ENCODE measurements at regions not wholly inside any gene's neighbourhood (a gene's known extent, or its start where the extent isn't known, plus 50 kb on each side); places are given as distances from the start of the nearest gene placed in this dataset.
A peak's percentile ranks its signal among the peaks of the same experiment; 100 is the strongest.

DNA sequence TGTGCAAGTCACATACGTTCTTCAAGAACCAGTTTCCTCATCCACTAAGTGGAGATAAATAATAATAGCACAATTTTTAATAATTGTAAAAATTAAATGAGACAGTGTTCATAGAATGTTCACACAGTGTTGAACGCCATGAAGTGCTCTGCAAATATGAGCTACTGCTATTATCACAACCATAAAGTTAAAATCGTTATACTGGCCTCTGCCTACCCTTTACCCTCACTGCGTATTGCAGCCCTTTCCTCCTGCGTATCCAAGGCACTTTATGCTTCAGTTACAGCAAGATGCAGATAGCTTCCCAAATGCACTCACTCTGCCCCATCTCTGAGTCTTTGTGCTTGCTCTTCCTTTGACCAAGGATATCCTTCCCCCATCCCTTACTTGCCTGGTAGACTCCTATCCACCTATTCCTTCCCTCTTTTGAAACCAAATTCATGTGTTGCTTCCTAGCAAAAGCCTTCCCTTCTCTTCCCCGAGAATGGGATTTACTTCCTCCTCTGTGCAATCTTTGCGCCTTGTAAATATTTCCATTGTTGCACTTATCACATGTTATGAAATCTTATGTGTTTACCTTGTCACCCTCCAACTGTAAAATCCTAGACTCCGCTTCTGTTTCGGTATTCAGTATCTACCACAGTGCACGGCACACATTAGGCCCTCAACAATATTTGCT is 196.9 kb downstream of the ADAMTS15 start:
- no peak for DNase-seq

DNA sequence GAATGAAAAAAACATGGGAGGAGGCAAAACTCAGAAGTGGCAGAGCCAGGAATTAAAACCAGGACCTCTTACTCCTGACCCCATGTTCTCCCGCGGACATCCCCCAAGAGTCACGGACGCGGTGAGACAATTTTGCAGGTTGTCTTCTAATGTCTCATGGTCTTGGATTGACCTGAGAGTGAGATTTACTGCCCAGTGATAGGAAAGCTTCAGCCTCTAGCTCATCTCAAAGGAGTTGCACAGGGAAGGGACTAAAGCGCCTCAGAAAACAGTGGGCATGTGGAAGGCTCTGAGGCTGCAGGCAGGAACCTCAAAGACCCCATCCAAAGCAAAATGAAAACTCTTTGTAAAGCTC is 197.4 kb downstream of the ADAMTS15 start:
- no peak for DNase-seq

DNA sequence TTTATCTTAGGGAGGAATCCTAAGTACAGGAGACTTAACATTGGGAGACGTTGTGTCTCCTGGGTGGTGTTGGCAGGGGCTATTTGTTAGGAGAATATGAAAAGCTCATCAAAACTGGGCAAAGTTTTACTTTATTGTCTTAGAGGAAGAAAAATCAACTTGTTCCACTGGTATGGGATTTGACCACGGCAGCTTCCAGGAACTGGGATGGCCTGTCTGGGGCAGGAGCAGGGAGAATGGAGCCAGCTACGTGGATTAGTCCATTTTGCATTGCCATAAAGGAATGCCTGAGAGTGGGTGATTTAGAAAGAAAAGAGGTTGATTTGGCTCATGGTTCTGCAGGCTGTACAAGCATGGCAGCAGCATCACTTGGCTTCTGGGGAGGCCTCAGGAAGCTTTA is 198.4 kb downstream of the ADAMTS15 start:
- DNase-seq = no peak

DNA sequence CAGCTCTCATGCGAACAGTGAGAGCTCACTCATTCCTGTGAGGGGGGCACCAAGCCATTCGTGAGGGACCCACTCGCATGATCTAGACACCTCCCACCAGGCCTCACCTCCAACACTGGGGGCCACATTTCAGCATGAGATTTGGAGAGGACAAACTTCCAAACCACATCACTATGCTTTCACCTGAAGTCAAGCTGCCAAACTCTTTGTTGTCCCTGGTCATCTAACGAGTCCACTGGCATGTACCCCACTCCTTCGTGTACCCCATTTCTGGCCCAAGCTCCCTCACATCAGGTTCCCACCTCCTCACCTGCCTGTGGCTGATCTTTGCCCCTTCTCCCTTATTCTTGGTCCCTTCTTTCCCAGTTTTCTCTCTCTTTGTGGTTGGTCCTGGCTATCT is 198.9 kb downstream of the ADAMTS15 start:
- DNase-seq = no peak

DNA sequence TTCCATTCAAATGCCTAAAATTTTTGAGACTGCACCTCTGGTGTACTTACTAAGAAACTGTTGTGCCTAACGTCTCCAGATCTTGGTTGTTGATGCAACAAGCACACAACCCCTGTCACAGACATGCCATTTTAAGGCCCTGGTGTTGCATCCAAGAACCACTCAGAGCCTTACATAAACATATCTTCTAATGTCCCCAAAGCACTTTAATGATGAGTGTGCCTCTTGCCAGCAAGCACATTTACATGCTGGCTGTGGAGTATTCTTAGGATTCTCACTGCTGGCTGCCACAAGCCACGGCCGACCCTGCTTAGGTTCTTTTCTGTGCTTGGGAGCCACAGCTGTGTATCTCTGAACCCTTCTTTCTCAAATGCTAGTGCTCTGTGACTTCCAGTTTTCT is 201.4 kb downstream of the ADAMTS15 start:
- no peak for DNase-seq

DNA sequence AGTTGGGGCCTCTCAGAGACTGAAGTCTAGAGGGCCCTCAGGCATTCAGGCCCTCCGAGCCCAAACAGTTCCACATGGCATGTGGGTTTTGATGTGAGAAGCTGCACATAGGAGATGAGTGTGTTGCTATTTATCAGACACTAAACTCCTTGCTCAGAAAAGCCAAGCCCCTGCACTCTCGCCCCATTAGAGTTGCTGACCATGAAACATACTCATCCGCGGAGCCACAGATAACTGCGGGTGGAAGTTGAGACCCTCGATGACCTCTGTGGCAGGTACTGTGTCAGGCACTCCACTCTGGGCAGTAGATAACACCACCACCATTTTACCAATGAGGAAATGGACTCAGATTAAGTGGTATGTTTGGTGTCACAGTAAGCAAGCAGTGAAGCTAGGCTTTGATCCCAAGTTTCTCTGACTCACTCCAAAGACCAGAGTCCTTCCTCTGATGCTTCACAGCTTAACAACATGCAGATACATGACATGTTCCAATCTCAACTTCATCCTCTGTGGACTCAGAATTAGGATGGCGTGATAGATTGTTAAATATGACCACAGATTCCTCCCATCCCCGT is 202.1 kb downstream of the ADAMTS15 start:
- no peak for DNase-seq

DNA sequence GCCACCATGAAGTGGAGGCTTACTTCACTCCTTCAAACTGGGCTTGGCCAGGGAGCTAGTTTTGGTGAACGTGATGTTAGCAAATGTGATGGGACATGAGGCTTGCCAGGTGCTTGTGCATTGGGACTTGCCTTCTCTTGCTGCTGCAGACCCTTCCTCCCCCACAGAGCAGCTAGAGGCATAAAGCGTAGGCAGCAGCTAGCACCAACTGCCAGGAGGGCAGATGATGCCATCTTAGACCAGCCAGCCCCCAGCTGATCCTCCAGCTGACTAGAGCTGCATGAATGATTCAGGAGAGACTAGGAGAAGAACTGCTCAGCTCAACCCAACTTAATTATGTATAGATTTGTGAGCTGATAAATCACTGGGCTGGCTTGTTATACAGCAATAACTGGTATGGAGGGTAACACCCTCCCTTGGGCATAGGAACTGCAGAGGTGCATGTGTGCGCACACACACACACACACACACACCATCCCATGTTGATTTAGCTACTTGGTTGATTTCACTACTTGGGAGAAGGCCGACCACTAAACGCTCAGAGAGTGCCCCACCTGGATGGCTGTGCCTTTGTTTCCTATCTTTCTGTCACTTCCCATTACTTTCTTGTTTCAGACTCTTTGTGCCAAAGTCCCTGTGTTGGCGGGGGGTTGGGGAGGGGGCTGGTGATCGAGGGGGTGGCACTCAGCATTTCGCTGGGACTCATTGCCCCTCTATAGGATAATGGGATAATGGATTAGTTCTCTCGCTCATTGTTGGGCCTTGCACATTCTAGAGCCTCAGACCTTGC is 202.8 kb downstream of the ADAMTS15 start:
- DNase-seq = no peak

DNA sequence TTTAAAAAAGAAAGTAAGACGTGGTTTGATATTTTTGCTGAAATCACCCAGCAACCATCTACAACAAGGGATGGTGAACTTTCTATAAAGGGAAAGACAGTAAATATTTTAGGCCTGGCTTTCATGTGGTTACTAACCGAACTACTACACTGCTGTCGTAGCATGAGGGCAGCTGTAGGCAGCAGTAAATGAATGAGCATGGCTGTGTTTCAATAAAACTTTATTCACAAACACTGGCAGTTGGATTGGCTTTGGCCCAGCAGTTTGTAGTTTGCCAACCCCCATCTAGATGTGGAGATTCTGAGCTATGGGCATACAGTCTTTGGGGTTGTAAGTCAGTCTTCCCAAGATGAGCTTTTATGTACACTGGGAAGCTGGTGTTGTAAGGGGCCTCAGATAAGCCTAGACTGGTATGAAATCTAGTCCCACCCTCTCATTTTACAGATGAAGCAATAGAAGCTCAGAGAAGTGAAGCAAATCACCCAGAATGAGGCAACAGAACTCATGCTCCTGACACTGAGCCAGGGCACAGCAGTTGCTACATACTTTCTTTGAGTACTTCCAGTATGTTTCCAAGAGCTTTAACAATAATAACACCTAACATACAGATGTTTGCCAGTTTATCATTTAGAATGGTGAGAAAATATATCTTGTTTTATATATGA is 204.4 kb downstream of the ADAMTS15 start:
- DNase-seq = no peak

DNA sequence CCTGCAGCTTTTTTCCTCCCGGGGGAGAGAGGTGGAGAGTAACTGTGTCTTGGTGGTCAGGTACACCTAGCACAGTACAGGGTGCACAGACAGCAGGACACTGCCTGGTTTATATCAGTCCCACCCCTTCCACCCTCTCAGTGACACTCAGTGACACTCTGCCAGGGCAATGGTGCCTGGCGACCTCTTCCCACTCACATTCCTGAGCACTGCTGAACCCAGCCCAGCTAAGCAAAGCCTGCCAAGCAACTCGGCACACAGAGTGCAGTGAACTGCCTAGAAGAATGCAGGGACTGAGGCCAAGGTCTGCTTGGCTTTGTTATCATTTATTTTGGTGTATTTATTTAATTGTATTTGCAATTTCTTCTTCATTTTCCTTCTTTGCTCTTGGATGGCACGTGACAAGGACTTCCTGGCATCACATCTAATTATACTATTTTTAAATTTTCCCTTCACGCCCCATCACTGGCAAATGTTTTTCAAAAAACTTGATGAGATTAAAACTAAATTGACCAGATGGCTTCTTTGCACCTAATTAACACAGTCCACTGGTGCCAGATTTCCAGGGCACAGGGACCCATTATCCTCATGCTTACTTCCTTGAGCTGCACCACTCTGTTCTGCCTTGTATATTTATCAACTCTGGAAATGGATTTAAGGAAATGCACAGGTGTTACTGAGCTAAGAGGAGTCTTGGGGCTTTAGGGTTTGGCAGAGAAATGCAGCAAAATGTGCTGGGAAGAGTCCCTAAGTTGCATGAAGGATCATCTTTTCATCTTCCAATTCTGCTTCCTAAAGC is 205.6 kb downstream of the ADAMTS15 start:
- no peak for DNase-seq

DNA sequence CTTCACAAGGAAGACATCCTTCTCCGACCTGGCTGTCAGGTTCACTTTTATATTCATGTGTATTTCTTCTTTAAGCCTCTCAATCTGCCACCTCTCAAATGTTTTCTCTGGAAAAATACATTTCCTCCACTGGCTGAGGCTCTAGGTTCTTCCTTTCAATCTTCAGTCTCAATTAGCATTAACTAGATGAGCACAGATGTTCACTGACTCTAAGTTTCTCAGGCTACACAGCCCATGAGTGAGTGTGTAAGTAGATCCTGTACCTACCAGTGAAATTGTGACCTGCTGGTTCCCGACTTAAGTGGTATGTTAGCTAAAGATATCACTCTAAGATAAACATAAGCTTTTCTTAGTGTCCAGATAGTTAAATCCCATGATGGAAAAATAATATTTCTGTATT is 206.9 kb downstream of the ADAMTS15 start:
- no peak for DNase-seq

DNA sequence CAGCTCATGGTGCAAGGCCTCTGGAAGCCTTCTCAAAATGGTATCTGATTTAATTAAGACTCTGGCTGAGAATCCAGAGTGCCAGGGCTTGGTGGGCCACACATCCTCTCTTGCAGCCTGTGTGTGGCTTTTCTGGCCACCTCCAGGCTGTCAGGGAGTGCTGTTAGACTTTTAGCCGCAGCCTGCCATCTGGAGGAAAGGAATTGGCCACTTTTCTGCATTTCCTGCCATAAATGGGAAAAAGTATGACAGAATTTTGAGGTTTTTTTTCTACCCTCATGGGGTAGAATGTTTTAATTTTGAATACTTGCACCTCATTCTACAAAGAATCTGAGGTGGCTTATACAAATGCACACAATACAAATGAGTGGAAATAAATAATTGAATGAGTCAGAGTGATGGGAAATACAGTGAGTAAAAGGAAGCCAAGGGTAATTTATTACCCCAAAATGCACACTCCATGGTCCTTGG is 218.4 kb downstream of the ADAMTS15 start:
- DNase-seq = no peak

DNA sequence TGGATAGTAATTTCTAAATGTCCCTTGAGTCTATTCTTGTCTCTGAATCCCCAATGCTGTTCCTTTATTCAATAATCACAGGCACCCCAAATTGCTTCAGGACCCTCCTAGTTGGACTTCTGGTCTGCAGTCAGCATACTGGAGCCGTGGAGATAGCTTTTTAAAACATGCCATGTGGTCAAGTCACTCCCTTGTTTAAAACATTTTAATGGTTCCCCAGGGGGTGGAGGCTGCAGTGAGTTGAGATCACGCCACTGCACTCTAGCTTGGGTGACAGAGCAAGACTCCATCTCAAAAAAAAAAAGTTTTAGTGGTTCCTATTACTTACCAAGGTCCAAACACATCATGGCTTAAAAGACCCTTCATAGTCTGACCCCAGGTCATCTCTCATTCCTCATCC is 220.3 kb downstream of the ADAMTS15 start:
- no peak for DNase-seq

DNA sequence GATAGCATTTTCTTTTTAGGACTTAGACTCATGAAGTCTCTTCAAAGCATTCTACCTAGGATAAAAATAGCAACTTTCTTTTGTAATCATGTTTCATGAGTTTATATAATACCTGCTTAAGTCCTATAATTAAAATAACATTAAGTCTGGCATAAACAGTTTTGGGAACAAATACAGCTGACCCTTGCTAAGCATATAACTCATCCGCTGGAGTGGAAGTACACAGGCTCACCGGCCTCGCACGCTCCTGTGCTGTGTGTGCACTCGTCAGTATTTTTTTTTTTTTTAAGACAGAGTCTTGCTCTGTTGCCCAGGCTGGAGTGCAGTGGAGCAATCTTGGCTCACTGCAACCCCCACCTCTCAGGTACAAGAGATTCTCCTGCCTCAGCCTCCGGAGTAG is 221.8 kb downstream of the ADAMTS15 start:
- no peak for DNase-seq

DNA sequence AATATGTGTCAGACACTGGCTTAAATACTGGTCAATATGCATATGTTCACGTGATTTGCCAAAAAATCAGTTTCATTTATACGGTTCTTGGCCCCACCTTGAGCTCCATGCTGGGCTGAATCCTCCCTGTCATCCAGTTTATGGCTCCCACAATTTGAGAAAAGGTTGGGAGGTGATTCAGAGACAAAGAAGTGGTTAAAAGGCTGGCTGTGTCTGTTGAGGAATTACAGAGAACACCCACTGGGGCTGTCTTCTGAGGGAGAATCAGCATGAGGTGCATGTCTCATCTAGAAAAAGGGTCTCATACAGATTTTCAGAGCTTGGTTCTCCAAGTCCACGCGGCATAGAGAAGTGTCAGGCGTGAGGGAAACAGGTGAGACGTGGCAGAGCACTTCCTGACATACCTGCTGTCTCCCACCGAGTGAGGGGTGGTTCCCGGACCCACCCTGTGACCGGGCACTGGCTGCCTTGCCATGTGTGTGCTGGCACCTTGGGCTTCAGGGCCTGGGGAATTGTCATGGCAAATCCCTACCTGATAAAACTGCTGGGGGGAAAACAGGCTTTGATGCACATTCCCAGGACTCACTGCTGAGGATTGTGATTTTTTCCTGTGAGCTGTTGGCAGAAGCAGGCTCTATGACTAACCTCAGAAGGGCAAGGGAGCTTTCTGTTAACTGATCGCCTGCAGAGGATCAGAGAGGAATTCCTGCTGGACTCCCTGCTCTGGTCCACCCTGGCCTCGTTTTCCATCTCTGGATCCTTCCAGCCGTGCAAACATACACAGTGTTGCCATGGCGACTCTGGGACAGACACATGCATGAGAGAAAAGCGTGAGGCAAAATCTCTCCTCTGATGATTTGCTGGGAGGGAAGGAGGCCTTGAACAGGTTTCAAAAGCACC is 223.6 kb downstream of the ADAMTS15 start:
- peak; percentile 26 for DNase-seq

DNA sequence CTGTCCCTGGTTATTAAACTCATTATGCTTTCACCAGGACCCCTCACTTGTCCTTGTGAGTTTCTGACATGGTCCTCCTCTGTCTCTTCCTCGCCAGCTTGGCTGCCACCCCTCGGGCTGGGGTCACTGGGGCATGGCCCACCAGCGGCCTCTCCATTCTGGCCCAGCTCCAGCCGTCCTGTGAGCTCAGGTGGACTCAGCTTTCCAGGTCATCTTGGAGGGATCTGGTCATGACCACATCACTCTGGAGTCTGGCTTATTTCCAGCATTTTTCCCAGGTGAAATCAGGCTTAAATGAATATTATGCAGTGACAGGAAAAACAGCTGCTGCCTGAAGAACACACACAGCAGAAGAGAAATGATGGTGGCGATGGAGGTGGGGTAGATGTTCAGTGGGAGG is 224.5 kb downstream of the ADAMTS15 start:
- no peak for DNase-seq

DNA sequence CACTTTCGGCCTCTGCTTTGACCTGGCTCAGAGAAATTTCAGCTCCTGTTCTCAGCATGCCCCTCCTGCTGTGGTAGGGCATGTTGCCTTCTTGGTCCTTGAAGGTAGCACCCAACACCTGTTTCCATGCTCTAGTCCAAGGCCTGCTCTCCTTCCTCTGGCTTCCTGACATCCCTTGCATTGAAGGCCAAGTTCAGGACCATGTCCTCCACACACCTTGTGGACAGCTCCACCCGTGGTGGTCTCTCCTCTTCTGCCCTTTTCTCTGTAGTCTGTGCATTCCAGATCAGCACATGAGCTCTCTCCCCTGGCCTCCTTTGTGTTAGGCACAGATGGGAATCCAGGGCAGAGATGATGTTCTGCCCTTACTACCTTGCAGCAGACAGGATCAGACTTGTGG is 225.3 kb downstream of the ADAMTS15 start:
- no peak for DNase-seq

DNA sequence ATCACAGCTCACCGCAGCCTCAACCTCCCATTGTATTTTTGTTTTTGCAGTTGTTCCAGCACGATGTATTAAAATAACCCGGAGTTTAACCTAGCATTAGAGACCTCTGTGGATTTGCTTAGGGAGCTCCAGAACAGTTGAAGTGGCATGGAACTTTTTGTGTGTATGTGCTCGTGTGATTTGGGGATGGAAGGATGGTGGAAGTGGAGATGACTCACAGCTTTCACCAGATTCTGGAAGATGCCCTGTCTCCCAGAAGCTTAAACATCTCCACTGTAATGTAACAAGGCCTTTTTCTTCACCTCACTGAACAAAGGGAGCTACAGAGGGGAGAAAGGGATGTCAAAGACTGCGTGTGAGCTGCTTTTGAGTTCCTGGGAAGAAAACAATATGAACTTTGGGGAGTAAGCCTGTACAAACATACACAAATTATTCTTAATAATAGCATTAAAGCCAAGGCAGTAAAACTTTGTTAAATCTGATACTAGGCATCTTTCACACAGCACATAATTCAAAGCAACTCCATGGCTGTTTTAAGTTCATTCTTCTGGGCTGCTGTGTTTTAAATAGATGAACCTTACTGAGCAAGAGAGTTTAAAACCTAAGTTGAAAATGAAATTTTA is 226.4 kb downstream of the ADAMTS15 start:
- no peak for DNase-seq

DNA sequence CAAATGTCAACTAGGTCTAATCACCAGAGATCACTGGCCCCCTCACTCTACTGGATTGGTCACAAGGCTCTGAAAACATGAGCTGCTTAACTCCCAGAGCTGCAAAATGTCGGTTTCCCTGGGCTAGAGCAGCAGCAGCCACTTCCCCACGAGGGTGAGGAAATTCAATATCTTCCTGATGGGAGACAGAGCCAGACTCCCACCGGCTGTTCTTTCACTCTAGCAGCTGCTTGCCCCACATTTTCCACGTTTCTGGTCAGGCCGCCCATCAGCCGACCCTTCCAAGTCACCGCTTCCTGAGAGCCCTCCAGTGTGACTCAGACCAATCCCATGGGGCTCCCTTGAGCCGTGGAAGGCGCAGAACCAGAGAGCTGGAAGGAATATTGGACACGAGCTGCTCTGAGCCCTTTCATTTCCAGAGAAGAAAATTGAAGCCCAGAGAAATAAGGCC is 227.0 kb downstream of the ADAMTS15 start:
- DNase-seq = no peak

DNA sequence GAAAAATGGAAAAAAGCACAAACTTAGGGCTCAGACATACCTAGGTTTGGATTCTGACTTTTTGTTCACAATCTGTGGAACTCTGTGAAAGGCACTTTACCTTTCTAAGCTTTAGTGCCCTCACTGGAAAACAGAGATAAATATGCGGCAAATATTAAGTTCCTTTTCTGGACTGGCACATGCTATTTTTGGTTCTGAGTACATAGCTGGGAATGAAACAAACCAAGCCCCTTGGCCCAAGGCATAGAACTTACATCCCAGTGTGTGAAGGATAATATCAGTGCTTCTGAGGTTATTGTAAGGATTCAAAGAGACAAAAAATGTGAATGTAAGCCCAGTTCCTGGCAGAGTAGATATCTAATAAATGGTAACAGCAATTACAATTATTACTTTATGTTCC is 227.5 kb downstream of the ADAMTS15 start:
- DNase-seq = no peak

DNA sequence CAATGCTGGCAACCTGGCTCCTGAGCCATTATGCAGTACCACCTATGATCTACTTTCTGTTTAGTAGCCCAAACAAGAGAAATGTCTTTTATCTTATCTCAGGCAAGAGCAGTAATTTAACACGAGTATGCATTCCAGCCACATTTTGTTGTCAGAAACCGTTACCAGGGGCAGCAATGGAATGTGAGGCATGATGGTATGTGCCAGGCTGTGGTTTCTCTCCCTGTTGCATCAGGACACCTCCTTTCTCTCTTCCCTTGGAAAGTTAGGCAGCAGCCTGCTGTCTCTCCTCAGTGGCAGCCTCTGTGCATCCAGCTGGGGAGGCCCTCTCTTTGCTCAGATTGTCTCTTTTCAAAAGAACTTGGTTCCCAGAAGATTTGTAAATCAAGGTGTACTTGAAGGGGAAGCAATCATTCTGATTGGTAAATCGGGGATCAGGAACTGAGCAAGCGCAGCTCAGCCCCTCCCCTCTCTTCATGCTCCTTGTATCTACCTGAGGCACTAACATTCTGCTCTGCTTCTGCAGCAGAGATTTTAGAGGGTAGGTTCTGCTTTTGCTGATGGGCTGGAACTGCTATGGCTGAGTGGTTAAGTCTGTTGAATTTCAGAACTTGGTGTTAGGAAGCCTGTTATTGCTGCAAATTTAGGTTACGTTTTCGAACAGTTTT is 229.2 kb downstream of the ADAMTS15 start:
- DNase-seq = no peak

DNA sequence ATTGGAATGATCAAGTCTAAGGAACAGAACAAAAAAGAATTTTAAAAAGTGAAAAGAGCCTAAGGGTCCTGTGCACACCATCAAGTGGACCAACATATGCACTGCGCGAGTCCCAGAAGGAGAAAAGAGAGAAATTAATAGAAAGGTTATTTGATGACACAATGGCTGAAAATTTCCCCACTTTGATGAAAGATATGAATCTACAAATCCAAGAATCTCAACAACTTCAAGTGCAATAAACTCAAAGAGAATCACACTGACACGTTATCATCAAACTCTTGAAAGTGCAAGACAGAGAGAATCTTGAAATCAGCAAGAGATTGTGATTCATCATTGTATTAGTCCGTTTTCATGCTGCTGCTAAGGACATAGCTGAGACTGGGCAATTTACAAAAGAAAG is 230.8 kb downstream of the ADAMTS15 start:
- no peak for DNase-seq
